HCT116 (cell line): ENCODE measurements at regions not wholly inside any gene's neighbourhood (a gene's known extent, or its start where the extent isn't known, plus 50 kb on each side); places are given as distances from the start of the nearest gene placed in this dataset.

Source experiments
- ATAC-seq: fragments of 200-7000 bp; cut with Tn5 transposase; 2 replicates; pipeline ENCODE4 v1.9.1; 2020; ENCODE audit warnings: mild to moderate bottlenecking, moderate library complexity
- BruUV-seq: library from RNA; stranded (reverse); fragments of 400-500 nt; replicated peaks from 2 replicates; lab custom pipeline; 2021; lab: Mats Ljungman, UMichigan
- CTCF ChIA-PET: fragments of 300-600 bp; sonication (Branson Sonifier 250); formaldehyde crosslinking; loops from one replicate; lab custom pipeline; 2021; ENCODE audit warnings: antibody characterized with exemption; lab: Charles Lee
- POLR2A ChIA-PET: fragments of 300-600, 350-600 bp; sonication (Branson Sonifier 250); formaldehyde crosslinking; loops from one replicate; lab custom pipeline; 2021; ENCODE audit warnings: antibody characterized with exemption; lab: Charles Lee
- RAD21 ChIA-PET, 2 experiments: fragments of 300-600 bp; sonication (Branson Sonifier 250); formaldehyde crosslinking; loops; one replicate each; lab custom pipeline; 2023; ENCODE audit warnings: low total read pairs in 2 of 2; ENCODE audit not compliant: uncharacterized antibody in 2 of 2, unreplicated experiment in 2 of 2, low non-redundant PET in 1 of 2; lab: Charles Lee
- DNase-seq: peaks from one replicate; pipeline ENCODE4 v3.0.0-alpha.2; 2010; ENCODE audit warnings: low read depth, low spot score
- H2AFZ ChIP-seq: fragments of 200-600 bp; shearing (Covaris generic), sonication (generic); 2 replicates; pipeline ENCODE4 v1.6.1; 2017; ENCODE audit warnings: low read depth, mixed run types, mixed read lengths, antibody characterized with exemption, low read length; ENCODE audit not compliant: poor library complexity, severe bottlenecking
- H3K27ac ChIP-seq: 2 replicates; pipeline ENCODE4 v1.5.1; 2012; ENCODE audit warnings: low read depth, low read length
- H3K27me3 ChIP-seq: fragments of 200-600 bp; sonication (generic); 2 replicates; pipeline ENCODE4 v1.6.1; 2016; ENCODE audit warnings: mixed run types, low read length, mixed read lengths; ENCODE audit not compliant: insufficient read depth
- H3K36me3 ChIP-seq, 2 experiments: fragments of 200-500 bp in 1 of 2; fragments of 200-600 bp in 1 of 2; sonication (Bioruptor generic) in 1 of 2; sonication (generic) in 1 of 2; 2 replicates each; pipeline versions ENCODE4 v1.5.1 to v1.6.1; 2014 to 2016; ENCODE audit warnings: low read length in 2 of 2, inconsistent platforms in 1 of 2, mixed read lengths in 1 of 2, mixed run types in 1 of 2; ENCODE audit not compliant: insufficient read depth in 2 of 2, control insufficient read depth in 1 of 2
- H3K4me1 ChIP-seq, 2 experiments: fragments of 200-600 bp in 1 of 2; sonication (generic) in 1 of 2; 2 replicates each; pipeline versions ENCODE4 v1.5.1 to v1.6.1; 2012 to 2017; ENCODE audit warnings: low read length in 2 of 2, inconsistent platforms in 1 of 2, mild to moderate bottlenecking in 1 of 2, mixed read lengths in 1 of 2, mixed run types in 1 of 2, moderate library complexity in 1 of 2; ENCODE audit not compliant: insufficient read depth in 2 of 2, control insufficient read depth in 1 of 2
- H3K4me2 ChIP-seq: fragments of 200-600 bp; sonication (generic); 2 replicates; pipeline ENCODE4 v1.6.1; 2017; ENCODE audit warnings: mixed run types, low read length, mixed read lengths
- H3K4me3 ChIP-seq, 2 experiments: fragments of 200-600 bp in 1 of 2; sonication (generic) in 1 of 2; replicated peaks in 1 of 2; 2 replicates each; pipeline ENCODE4 v1.5.1; 2011 to 2016; ENCODE audit warnings: low read length in 2 of 2, control low read depth in 1 of 2, low read depth in 1 of 2, mild to moderate bottlenecking in 1 of 2, mixed read lengths in 1 of 2, mixed run types in 1 of 2
- H3K79me2 ChIP-seq: fragments of 200-600 bp; sonication (generic); 2 replicates; pipeline ENCODE4 v1.6.1; 2017; ENCODE audit warnings: mild to moderate bottlenecking, mixed run types, low read length, moderate library complexity, mixed read lengths; ENCODE audit not compliant: insufficient read depth
- H3K9ac ChIP-seq: fragments of 200-600 bp; sonication (generic); 2 replicates; pipeline ENCODE4 v1.6.1; 2016; ENCODE audit warnings: low read length, mixed read lengths
- H3K9me2 ChIP-seq: fragments of 200-600 bp; sonication (generic), shearing (Covaris generic); 2 replicates; pipeline ENCODE4 v1.6.1; 2017; ENCODE audit warnings: mixed run types, mild to moderate bottlenecking, moderate library complexity; ENCODE audit not compliant: insufficient read depth
- H3K9me3 ChIP-seq, 2 experiments: fragments of 200-500 bp in 1 of 2; fragments of 200-600 bp in 1 of 2; sonication (Bioruptor generic) in 1 of 2; sonication (generic) in 1 of 2; 2 replicates each; pipeline ENCODE4 v1.6.1; 2014 to 2017; ENCODE audit warnings: low read length in 2 of 2, mixed read lengths in 2 of 2, inconsistent platforms in 1 of 2, low read depth in 1 of 2, mild to moderate bottlenecking in 1 of 2, mixed run types in 1 of 2, moderate library complexity in 1 of 2; ENCODE audit not compliant: control insufficient read depth in 1 of 2, insufficient read depth in 1 of 2
- H4K20me1 ChIP-seq: fragments of 200-600 bp; sonication (generic), shearing (Covaris generic); 2 replicates; pipeline ENCODE4 v1.6.1; 2017; ENCODE audit warnings: mixed run types, mild to moderate bottlenecking, moderate library complexity; ENCODE audit not compliant: insufficient read depth
- CEBPB ChIP-seq: IDR thresholded peaks from 2 replicates; pipeline ENCODE4 v1.6.1; 2012; ENCODE audit warnings: low read depth
- EGR1 ChIP-seq: IDR thresholded peaks from 2 replicates; pipeline ENCODE4 v1.6.1; 2012; ENCODE audit warnings: low read depth
- ELF1 ChIP-seq: IDR thresholded peaks from 2 replicates; pipeline ENCODE4 v1.6.1; 2012; ENCODE audit warnings: low read depth, borderline replicate concordance
- POLR2A ChIP-seq: IDR thresholded peaks from 2 replicates; pipeline ENCODE4 v1.7.0; 2011; ENCODE audit warnings: borderline replicate concordance; ENCODE audit not compliant: insufficient read depth, insufficient read length; ENCODE audit errors: extremely low read depth
- POLR2AphosphoS5 ChIP-seq: IDR thresholded peaks from 2 replicates; pipeline ENCODE4 v1.6.1; 2011; ENCODE audit warnings: mild to moderate bottlenecking, low read depth, low read length, moderate library complexity
- RAD21 ChIP-seq: IDR thresholded peaks from 2 replicates; pipeline ENCODE4 v1.6.1; 2012; ENCODE audit warnings: low read depth, mild to moderate bottlenecking
- SP1 ChIP-seq: IDR thresholded peaks from 2 replicates; pipeline ENCODE4 v1.6.1; 2012; ENCODE audit warnings: low read depth
- TCF7L2 ChIP-seq: IDR thresholded peaks from 2 replicates; pipeline ENCODE4 v1.7.0; 2011; ENCODE audit warnings: borderline replicate concordance, inconsistent platforms; ENCODE audit not compliant: insufficient read depth, insufficient read length; ENCODE audit errors: extremely low read depth
- ZFX ChIP-seq: fragments of 450-650 bp; IDR thresholded peaks from 2 replicates; pipeline ENCODE4 v1.6.1; 2017
- ZNF274 ChIP-seq: fragments of 200-500 bp; sonication (Bioruptor generic); IDR thresholded peaks from 2 replicates; pipeline ENCODE4 v1.6.1; 2014; ENCODE audit warnings: mild to moderate bottlenecking, low read depth, low read length, inconsistent platforms
- intact Hi-C: fragments of 100-400 bp; cut with micrococcal nuclease; formaldehyde crosslinking; loops from 2 replicates; pipeline ENCODE4 v1.10.0; 2022
- TF ChIP-seq, protein P1 (sequence below): IDR thresholded peaks from 2 replicates; pipeline ENCODE4 v1.6.1; 2012
- TF ChIP-seq, protein P2 (sequence below): IDR thresholded peaks from 2 replicates; pipeline ENCODE4 v1.6.1; 2011; ENCODE audit warnings: mild to moderate bottlenecking, low read length, moderate library complexity; ENCODE audit not compliant: insufficient replicate concordance; ENCODE audit errors: extremely low read depth
- TF ChIP-seq, protein P3 (sequence below), 3 experiments: fragments of 200-600 bp in 1 of 3; sonication (generic) in 1 of 3; IDR thresholded peaks in 2 of 3; conservative IDR thresholded peaks in 1 of 3; 2 replicates each; pipeline ENCODE4 v1.5.1; 2012 to 2017; ENCODE audit warnings: low read depth in 2 of 3, low read length in 2 of 3, antibody characterized with exemption in 1 of 3, borderline replicate concordance in 1 of 3, control low read depth in 1 of 3, mild to moderate bottlenecking in 1 of 3, mixed read lengths in 1 of 3, mixed run types in 1 of 3, moderate library complexity in 1 of 3; ENCODE audit not compliant: insufficient read depth in 1 of 3
- TF ChIP-seq, protein P4 (sequence below): IDR thresholded peaks from 2 replicates; pipeline ENCODE4 v1.6.1; 2012; ENCODE audit warnings: low read depth

DNA sequence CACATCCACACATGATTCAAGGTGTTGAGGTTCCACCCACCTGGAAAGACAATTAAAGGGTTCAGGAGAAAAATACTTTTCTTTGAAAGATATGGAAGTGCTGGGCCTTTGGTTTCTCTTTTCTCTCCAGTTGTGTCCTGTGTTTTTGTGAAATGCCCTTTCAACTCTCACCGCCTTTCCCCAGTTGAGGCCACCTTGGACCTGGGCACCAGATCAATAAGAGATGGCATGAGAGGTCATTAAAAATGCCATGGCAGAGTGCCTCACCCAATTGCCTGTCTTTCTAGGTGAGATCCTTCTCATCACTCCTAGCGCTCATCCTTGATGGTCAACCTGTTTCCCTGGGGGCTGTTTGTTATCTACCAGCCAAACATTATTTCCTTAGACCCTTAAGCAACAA lies 453.9 kb downstream of the TSN start:
- Histone ChIP-seq H3K27ac (no peak overlapping the region), H3K9me2 (no peaks in the 10 kb centered on the region), H3K4me2 (no peak overlapping the region), H3K4me3 (no peak overlapping the region), H3K9ac (no peak overlapping the region), H2AFZ (no peak overlapping the region), H4K20me1 (no peaks in the 10 kb centered on the region), H3K4me1 (no peaks in the 10 kb centered on the region), H3K27me3 (0 out of 2 replicates have a peak, but pooled peaks cover 5% of the 10 kb centered on the region), H3K36me3 (no peaks in the 10 kb centered on the region), H3K9me3 (no peaks in the 10 kb centered on the region), H3K79me2 (no peaks in the 10 kb centered on the region)
- BruUV-seq = no TSS peak
- no peak for DNase-seq
- intact Hi-C loops = no loop called here
- TF ChIP-seq EGR1 (no peak), CEBPB (no peak), TCF7L2 (no peak), RAD21 (no peak), POLR2A (no peak), ZFX (no peak), POLR2AphosphoS5 (no peak), ELF1 (no peak), SP1 (no peak), ZNF274 (no peak)
- TF ChIP-seq, protein P1, sequence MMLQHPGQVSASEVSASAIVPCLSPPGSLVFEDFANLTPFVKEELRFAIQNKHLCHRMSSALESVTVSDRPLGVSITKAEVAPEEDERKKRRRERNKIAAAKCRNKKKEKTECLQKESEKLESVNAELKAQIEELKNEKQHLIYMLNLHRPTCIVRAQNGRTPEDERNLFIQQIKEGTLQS = no peak
- TF ChIP-seq, protein P2, sequence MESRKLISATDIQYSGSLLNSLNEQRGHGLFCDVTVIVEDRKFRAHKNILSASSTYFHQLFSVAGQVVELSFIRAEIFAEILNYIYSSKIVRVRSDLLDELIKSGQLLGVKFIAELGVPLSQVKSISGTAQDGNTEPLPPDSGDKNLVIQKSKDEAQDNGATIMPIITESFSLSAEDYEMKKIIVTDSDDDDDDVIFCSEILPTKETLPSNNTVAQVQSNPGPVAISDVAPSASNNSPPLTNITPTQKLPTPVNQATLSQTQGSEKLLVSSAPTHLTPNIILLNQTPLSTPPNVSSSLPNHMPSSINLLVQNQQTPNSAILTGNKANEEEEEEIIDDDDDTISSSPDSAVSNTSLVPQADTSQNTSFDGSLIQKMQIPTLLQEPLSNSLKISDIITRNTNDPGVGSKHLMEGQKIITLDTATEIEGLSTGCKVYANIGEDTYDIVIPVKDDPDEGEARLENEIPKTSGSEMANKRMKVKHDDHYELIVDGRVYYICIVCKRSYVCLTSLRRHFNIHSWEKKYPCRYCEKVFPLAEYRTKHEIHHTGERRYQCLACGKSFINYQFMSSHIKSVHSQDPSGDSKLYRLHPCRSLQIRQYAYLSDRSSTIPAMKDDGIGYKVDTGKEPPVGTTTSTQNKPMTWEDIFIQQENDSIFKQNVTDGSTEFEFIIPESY = no peak
- TF ChIP-seq, protein P3, sequence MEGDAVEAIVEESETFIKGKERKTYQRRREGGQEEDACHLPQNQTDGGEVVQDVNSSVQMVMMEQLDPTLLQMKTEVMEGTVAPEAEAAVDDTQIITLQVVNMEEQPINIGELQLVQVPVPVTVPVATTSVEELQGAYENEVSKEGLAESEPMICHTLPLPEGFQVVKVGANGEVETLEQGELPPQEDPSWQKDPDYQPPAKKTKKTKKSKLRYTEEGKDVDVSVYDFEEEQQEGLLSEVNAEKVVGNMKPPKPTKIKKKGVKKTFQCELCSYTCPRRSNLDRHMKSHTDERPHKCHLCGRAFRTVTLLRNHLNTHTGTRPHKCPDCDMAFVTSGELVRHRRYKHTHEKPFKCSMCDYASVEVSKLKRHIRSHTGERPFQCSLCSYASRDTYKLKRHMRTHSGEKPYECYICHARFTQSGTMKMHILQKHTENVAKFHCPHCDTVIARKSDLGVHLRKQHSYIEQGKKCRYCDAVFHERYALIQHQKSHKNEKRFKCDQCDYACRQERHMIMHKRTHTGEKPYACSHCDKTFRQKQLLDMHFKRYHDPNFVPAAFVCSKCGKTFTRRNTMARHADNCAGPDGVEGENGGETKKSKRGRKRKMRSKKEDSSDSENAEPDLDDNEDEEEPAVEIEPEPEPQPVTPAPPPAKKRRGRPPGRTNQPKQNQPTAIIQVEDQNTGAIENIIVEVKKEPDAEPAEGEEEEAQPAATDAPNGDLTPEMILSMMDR (IDR thresholded peaks at IDR 0.05 in 2 of 3, conservative IDR thresholded peaks at IDR 0.05 in 1 of 3; ENCODE audit: borderline replicate concordance in 1 of 3, insufficient read depth in 1 of 3, low read depth in 2 of 3, low read length in 2 of 3) = no peak
- TF ChIP-seq, protein P4, sequence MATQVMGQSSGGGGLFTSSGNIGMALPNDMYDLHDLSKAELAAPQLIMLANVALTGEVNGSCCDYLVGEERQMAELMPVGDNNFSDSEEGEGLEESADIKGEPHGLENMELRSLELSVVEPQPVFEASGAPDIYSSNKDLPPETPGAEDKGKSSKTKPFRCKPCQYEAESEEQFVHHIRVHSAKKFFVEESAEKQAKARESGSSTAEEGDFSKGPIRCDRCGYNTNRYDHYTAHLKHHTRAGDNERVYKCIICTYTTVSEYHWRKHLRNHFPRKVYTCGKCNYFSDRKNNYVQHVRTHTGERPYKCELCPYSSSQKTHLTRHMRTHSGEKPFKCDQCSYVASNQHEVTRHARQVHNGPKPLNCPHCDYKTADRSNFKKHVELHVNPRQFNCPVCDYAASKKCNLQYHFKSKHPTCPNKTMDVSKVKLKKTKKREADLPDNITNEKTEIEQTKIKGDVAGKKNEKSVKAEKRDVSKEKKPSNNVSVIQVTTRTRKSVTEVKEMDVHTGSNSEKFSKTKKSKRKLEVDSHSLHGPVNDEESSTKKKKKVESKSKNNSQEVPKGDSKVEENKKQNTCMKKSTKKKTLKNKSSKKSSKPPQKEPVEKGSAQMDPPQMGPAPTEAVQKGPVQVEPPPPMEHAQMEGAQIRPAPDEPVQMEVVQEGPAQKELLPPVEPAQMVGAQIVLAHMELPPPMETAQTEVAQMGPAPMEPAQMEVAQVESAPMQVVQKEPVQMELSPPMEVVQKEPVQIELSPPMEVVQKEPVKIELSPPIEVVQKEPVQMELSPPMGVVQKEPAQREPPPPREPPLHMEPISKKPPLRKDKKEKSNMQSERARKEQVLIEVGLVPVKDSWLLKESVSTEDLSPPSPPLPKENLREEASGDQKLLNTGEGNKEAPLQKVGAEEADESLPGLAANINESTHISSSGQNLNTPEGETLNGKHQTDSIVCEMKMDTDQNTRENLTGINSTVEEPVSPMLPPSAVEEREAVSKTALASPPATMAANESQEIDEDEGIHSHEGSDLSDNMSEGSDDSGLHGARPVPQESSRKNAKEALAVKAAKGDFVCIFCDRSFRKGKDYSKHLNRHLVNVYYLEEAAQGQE = no peak
- CTCF ChIA-PET = no interaction called here
- RAD21 ChIA-PET = no interaction called here
- POLR2A ChIA-PET = no interaction called here
- no peak for ATAC-seq
